Fibroblast of upper back skin (primary cell): ENCODE measurements at regions not wholly inside any gene's neighbourhood (a gene's known extent, or its start where the extent isn't known, plus 50 kb on each side); places are given as distances from the start of the nearest gene placed in this dataset.

Source experiments
- DNase-seq: peaks from one replicate; pipeline ENCODE4 v3.0.0-alpha.2; 2013

GRCh38 chr2:221817878-221818277 lies 245.8 kb upstream of the EPHA4 start:
- no peak for DNase-seq

DNA sequence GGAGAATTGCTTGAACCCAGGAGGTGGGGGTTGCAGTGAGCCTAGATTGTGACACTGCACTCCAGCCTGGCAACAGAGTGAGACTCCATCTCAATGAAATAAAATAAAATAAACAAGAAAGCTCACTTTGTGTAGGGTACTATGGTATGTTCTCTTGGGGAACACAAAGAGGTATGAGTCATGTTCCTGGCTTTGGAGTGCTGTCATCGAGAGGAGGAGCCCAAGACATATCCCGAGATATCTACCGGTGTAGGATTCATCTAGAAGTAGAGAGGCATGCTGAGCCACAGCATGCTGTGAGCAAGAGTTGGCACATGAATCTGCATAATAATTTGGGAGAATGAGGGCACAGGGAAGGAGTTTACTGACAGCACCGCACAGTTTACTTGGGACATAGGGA lies 244.9 kb upstream of the EPHA4 start:
- no peak for DNase-seq

- no peak for DNase-seq
Measured at GRCh38 chr2:221816566-221816965, 244.5 kb upstream of the EPHA4 start.

- no peak for DNase-seq
Measured at GRCh38 chr2:221810650-221811049, 238.5 kb upstream of the EPHA4 start.

DNA sequence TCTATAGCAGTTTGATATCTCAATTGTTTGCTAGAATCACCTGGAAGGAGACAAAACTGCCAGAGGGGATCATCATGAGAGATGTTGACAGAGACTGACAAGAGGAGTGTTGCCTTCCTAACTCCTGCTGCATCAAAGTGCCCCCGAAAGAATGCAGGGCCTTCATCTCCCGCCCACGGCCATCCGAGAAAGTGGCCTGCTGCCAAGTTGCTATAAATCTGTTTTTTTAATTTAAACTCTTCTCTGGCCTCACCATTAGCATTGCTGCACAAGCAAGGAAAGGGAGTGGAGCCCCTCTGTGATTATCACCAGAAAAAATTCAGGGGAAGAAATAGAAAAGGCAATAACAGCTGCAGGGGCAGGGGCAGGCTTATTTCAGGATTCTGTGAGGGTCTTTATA lies 238.1 kb upstream of the EPHA4 start:
- no peak for DNase-seq

DNA sequence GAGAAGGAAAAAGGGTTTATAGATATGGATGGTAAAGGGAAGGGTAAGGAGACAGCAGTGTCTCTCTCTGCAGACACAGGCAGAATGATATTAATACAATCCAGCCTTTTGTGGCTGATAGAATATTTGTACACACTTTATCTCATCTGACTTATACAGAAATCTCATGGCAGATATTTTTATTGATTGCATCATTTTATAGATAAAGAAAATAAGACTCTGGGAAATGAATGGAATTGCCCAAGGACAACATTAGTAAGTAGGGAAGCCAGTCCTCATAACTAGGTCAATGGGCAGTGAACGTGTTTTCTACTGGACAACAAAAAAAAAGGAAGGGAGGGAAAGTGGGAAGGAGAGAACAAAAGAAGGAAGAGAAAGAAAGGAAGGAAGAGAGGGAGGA lies 236.4 kb upstream of the EPHA4 start:
- no peak for DNase-seq

DNA sequence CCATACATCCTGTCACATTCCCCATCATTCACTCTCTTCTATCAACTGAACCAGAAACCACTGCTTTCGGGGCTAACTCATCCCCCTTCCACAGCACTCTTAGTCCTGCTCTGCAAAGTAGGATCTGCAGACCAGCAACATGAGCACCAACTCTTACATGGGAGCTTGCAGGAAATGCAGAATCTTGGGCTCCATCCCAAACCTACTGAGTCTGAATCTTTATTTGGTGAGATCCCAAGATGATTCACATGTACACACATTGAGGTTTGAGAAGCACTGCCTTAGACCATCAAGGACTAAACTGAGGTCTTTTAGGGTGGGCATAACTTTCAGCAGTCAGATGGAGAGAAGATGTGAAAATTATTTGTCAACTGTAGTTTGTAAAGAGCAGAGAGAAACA lies 235.6 kb upstream of the EPHA4 start:
- no peak for DNase-seq

DNA sequence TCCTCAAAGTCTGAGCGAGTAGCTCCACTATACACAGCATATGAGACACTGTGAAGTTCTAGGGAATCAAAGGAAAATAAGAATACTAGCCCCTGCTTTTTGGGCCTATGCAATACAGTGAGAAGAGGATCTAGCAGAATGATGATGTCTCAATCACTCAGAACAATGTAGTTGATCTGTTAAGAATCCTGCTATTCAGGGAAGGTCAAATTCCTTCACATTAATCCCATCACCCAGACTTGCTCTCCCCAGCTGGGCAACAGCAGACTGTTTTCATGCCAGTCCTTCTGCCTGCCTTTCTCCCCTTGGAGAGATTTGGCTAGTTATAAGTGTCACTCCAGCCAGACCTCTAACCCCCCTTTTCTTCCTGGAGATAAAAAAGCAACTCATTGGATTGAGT lies 230.0 kb upstream of the EPHA4 start:
- no peak for DNase-seq

DNA sequence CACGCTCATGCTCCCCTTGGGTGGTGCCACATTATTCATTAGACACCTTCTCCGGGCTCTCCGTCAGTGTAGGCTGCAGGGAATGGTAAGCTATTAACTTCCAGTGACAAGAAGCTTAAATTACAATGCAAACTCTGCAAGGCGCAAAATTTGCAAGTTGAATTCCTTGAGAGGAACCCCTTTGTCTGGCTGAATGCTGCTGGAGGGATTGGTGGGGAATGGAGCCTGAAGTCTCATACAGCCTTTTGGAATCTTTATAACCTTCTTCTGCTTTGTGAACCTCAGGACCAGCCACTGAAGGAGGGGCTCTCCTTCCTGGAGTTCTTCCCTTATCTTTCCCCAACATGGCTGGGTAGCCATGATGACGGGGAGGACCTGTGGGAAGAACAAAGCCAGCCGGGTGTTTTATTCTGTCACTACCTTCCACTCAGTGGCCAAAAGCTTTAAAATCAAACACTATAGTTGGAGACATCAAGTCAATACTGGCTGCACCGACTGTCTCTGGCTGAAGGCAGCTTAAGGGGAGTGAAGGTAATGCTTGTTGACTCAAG lies 220.9 kb upstream of the EPHA4 start:
- no peak for DNase-seq

- DNase-seq: no peak
Measured at GRCh38 chr2:221791844-221792243, 219.7 kb upstream of the EPHA4 start.

- no peak for DNase-seq
Measured at GRCh38 chr2:221787561-221787960, 215.5 kb upstream of the EPHA4 start.

GRCh38 chr2:221786297-221786926 lies 214.3 kb upstream of the EPHA4 start:
- no peak for DNase-seq

DNA sequence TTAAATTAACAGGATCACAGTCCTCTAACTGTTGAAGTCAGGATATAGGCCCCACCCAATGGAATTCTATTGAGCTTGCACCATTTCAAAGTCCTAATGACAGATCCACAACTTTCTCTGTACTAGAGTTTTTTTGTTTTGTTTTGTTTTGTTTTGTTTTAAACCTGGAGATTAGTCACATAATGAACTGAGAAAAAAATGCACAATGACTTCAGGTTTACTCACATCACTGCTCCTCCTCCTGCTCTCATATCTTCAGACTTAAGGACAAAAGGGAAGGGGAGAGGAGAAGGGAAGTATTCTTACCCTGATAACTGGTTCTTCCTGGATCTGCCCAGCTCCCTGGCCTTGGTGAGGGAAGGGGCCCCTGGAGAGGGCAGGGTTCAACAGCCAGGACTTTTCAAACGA lies 208.2 kb upstream of the EPHA4 start:
- DNase-seq: no peak

DNA sequence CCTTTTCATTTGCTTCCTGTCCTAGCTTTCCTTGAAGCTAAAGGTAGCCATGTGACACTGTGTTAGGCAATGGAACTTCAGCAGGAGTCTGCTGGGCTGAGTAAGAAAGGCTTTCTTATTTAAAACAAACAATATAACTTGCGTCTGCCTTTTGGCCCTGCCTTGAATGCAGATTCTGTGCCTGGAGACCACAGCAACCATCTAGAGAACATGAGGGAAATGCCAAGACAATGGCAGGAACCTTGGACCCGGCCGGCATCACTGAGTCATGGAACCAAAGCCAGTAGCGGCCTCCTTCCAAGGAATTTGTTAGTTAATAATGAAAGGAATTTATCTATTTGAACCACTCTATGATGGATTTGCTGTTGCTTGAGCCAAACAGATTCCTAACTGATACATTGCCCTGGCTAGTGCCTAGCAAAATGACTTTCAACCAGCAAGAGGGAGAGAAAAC lies 207.5 kb upstream of the EPHA4 start:
- DNase-seq: peak; percentile 51

- no peak for DNase-seq
Measured at GRCh38 chr2:221778025-221778424, 205.9 kb upstream of the EPHA4 start.

- no peak for DNase-seq
Measured at GRCh38 chr2:221777119-221777518, 205.0 kb upstream of the EPHA4 start.

- DNase-seq: no peak
Measured at GRCh38 chr2:221775096-221775495, 203.0 kb upstream of the EPHA4 start.

GRCh38 chr2:221774136-221774535 lies 202.0 kb upstream of the EPHA4 start:
- no peak for DNase-seq

DNA sequence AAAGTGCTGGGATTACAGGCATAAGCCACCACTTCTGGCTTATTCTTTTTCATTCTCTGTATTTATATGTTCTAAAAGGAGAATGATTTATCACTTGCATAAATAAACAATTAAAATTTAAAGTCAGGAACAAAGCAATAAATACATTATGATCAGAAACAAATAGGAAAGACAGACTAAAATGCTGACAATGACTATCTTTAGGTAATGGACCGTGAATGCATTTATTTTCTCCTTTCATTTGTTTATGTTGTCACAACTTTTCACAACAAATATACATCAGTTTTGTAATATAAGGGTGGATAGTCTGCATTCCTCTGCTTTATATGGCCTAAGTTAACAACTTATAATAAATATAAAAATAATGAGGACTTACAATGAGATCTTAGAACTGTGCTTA lies 199.2 kb upstream of the EPHA4 start:
- DNase-seq: no peak

- no peak for DNase-seq
Measured at GRCh38 chr2:221767106-221768012, 195.3 kb upstream of the EPHA4 start.

- DNase-seq: no peak
Measured at GRCh38 chr2:221762496-221762895, 190.4 kb upstream of the EPHA4 start.

DNA sequence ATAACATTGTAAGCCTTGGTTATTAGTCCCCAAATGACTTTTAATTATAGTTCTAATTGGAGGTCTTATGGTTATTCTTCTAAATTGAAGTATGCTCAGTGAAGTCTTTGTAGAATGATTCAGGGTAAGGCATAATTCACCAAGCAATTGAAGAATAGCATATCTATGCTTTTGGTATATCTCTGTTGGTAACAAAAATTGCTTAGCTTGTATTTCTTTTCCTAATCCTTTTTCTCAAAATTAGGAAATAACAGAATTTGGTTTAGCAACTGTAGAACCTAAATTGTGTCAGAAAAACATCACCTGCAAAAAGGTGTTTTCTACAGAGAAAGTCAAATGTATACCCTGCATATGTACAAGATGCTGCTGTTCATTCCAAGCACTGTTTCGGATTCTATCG lies 189.2 kb upstream of the EPHA4 start:
- DNase-seq: no peak

DNA sequence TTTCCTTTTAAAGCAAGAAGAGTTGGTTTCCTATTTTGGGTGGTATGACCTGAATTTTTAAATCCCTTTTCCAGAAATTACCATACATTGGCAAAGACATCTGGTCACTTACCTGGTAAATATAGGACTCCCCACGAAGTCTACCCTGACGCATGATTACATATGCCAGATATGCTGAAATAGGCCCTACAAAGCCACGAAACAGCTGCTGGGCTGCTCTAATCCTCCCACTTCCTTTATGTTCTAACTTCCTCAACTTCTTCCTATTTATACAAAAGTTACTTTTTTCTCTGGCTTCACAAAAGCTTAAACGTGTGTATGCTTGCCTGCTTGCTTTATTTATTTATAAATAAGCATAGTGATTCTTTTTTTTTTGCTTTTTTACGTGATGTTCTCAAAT lies 186.0 kb upstream of the EPHA4 start:
- no peak for DNase-seq

DNA sequence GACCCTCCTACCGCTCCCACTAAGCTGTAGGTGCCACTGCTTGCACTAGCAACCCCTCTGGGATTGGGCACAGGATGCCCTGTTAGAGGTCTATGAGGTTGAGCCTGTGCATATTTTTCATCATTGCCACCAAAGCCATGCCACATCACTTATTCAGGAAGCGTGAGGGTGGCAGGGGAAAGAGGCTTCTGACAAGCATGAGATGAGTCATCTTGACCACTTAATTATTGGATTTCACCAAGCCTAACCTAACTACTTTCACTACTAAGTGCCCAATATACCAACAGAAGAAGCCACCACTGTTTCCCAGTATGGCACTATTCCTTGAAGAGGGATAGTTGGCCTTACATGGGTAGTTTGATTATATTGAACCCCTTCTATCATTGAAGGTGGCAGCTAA lies 181.3 kb upstream of the EPHA4 start:
- DNase-seq: no peak
